Bronchial epithelial cell (primary cell): ENCODE measurements at regions not wholly inside any gene's neighbourhood (a gene's known extent, or its start where the extent isn't known, plus 50 kb on each side); places are given as distances from the start of the nearest gene placed in this dataset.

Source experiments
- DNase-seq: peaks from one replicate; pipeline ENCODE4 v3.0.0-alpha.2; 2010; ENCODE audit warnings: low read depth
- FAIRE-seq: peaks from 2 replicates; lab custom pipeline; 2011; peaks lifted over from hg19 to GRCh38; lab: Jason Lieb, UNC
- H3K27me3 ChIP-seq: 2 replicates; pipeline ENCODE4 v1.5.1; 2011; ENCODE audit warnings: low read length; ENCODE audit not compliant: control insufficient read depth, insufficient read depth
- H3K36me3 ChIP-seq: 2 replicates; pipeline ENCODE4 v1.5.1; 2011; ENCODE audit warnings: low read length; ENCODE audit not compliant: control insufficient read depth, insufficient read depth
- H3K4me3 ChIP-seq: 2 replicates; pipeline ENCODE4 v1.5.1; 2011; ENCODE audit warnings: mild to moderate bottlenecking, low read depth, low read length, control low read depth
- TF ChIP-seq, protein P1 (sequence below): IDR thresholded peaks from 2 replicates; pipeline ENCODE4 v1.5.1; 2011; ENCODE audit warnings: mild to moderate bottlenecking, moderate library complexity, low read length, control low read depth, inconsistent platforms; ENCODE audit not compliant: insufficient read depth, severe bottlenecking

- Histone ChIP-seq H3K4me3 (no peak overlapping the region), H3K36me3 (no peaks in the 10 kb centered on the region), H3K27me3 (no peaks in the 10 kb centered on the region)
- FAIRE-seq, result no peak
- no peak for DNase-seq
- TF ChIP-seq, protein P1, sequence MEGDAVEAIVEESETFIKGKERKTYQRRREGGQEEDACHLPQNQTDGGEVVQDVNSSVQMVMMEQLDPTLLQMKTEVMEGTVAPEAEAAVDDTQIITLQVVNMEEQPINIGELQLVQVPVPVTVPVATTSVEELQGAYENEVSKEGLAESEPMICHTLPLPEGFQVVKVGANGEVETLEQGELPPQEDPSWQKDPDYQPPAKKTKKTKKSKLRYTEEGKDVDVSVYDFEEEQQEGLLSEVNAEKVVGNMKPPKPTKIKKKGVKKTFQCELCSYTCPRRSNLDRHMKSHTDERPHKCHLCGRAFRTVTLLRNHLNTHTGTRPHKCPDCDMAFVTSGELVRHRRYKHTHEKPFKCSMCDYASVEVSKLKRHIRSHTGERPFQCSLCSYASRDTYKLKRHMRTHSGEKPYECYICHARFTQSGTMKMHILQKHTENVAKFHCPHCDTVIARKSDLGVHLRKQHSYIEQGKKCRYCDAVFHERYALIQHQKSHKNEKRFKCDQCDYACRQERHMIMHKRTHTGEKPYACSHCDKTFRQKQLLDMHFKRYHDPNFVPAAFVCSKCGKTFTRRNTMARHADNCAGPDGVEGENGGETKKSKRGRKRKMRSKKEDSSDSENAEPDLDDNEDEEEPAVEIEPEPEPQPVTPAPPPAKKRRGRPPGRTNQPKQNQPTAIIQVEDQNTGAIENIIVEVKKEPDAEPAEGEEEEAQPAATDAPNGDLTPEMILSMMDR, result no peak
Measured at GRCh38 chr3:137944593-137944992, 65.4 kb upstream of the CLDN18 start.

- DNase-seq, result peak; percentile 77
- TF ChIP-seq, protein P1, result peak; percentile 67
- Histone ChIP-seq H3K36me3 (no peaks in the 10 kb centered on the region), H3K4me3 (no peak overlapping the region), H3K27me3 (no peaks in the 10 kb centered on the region)
- FAIRE-seq, result no peak
Measured at GRCh38 chr3:137946356-137946973, 63.5 kb upstream of the CLDN18 start.

DNA sequence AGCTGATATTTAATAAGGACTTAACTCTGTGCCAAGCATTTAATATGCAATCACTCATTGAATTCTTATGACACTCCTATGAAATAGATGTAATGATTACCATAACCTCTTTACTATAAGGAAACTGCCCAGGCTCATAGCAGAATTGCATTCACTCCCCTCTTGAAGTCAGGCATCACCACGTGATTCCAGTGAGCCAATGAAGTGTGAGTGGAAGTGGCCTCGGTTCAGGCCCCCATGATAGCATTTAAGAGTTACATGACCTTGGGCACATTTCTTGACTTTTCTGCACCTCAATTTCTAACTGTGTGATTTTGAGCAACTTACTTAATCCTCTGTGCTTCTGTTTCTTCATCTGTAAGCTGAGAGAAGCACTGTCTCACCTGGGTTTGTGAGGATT, 62.8 kb upstream of the CLDN18 start:
- H3K4me3 ChIP-seq, result no peak overlapping the region
- TF ChIP-seq, protein P1, result no peak
- no peaks in the 10 kb centered on the region for H3K27me3 ChIP-seq
- H3K36me3 ChIP-seq, result no peaks in the 10 kb centered on the region
- FAIRE-seq, result no peak
- DNase-seq, result no peak

- H3K4me3 ChIP-seq, result no peak overlapping the region
- H3K36me3 ChIP-seq, result no peaks in the 10 kb centered on the region
- TF ChIP-seq, protein P1, result no peak
- DNase-seq (no peak), FAIRE-seq (no peak)
- no peaks in the 10 kb centered on the region for H3K27me3 ChIP-seq
Measured at GRCh38 chr3:137948400-137949072, 61.4 kb upstream of the CLDN18 start.

- FAIRE-seq (no peak), DNase-seq (no peak)
- no peaks in the 10 kb centered on the region for H3K27me3 ChIP-seq
- H3K4me3 ChIP-seq, result no peak overlapping the region
- TF ChIP-seq, protein P1, result no peak
- H3K36me3 ChIP-seq, result no peaks in the 10 kb centered on the region
Measured at GRCh38 chr3:137958636-137959035, 51.3 kb upstream of the CLDN18 start.
